Left lobe of liver (tissue), 2 donors: ENCODE measurements at regions not wholly inside any gene's neighbourhood (a gene's known extent, or its start where the extent isn't known, plus 50 kb on each side); places are given as distances from the start of the nearest gene placed in this dataset.

Experiments used
- ATAC-seq: fragments of 200-7000 bp; cut with Tn5 transposase; one replicate; pipeline ENCODE4 v1.9.1; 2020; ENCODE audit warnings: mild to moderate bottlenecking, moderate library complexity
- DNase-seq: peaks from one replicate; pipeline ENCODE4 v3.0.0-alpha.2; 2020; ENCODE audit warnings: low spot score
- donor health status: DM: no; HTN: no; CAD: no; lungs with moderate emphysema.
- donor health status: DM: no; HTN: yes; CAD: no.

- DNase-seq (no peak), ATAC-seq (no peak)
Measured at GRCh38 chr10:126844406-126844805, 60.8 kb upstream of the DOCK1 start.

GRCh38 chr10:126846469-126846868 is 58.8 kb upstream of the DOCK1 start:
- DNase-seq = no peak
- ATAC-seq = no peak

- ATAC-seq (no peak), DNase-seq (no peak)
Measured at GRCh38 chr10:126846959-126847358, 58.3 kb upstream of the DOCK1 start.

GRCh38 chr10:126847666-126848065 is 57.6 kb upstream of the DOCK1 start:
- ATAC-seq = no peak
- DNase-seq = no peak

GRCh38 chr10:126849646-126850045 is 55.6 kb upstream of the DOCK1 start:
- DNase-seq (no peak), ATAC-seq (no peak)

GRCh38 chr10:126851414-126852108 is 53.7 kb upstream of the DOCK1 start:
- DNase-seq (no peak), ATAC-seq (no peak)

DNA sequence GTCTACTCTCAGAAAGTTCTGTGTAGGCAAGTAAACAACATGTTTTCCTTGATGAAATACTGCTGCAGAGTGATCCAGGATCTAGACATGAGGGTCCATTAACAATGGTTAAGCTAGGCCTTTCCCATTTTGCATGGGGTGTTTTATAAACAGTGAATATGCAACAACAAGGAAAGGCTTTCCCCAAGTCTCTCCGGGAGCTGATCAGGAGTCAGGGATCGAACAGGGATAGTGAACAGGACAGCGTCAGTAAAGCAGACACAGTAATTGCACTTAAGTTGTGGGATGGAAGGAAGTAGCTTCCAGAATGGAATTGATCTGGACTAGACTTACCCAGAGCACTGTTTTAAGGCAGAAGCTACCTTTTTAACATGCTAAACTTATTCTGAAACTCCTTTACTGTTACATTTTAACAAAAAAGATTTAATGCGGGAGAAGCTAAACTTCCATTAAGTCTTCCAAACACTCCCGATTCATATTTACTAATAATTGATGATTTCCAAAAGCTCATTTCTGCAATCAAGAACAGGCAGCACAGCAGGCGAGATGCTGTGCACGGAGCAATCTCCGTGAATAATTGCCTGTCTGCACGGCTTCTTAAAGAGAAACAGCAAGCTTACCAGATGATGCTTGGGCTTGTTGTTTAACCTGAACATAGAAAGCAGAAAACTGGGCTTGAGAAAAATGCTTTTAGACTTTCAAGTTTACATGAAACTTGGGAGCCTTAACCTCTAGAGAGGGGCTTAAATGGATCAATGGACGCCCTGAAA is 50.3 kb upstream of the DOCK1 start:
- no peak for DNase-seq
- ATAC-seq = no peak
